ENCODE measurements at regions not wholly inside any gene's neighbourhood (a gene's known extent, or its start where the extent isn't known, plus 50 kb on each side); places are given as distances from the start of the nearest gene placed in this dataset.
"Not testable (repeated sequence)": the region's sequence is repeated elsewhere in the genome, so short reads cannot be mapped to it uniquely, and the experiment has no call there.

- H3K36me3 ChIP-seq (ENCODE audit: control insufficient read depth, insufficient read depth, low read length): no peaks in the 10 kb centered on the region
Measured at GRCh38 chr4:12375805-12376204, 947.1 kb upstream of the HS3ST1 start.

GRCh38 chr4:12365869-12366268, 937.2 kb upstream of the HS3ST1 start:
- not testable (repeated sequence) for H3K4me1 ChIP-seq (ENCODE audit: control insufficient read depth, insufficient read depth, low read length, poor library complexity, severe bottlenecking); H3K36me3 ChIP-seq (ENCODE audit: control insufficient read depth, insufficient read depth, low read length); H3K27ac ChIP-seq (ENCODE audit: insufficient read depth, low read length, poor library complexity, severe bottlenecking); H3K4me3 ChIP-seq (ENCODE audit: insufficient read depth, low read depth, low read length, poor library complexity, severe bottlenecking); H3K27me3 ChIP-seq (replicated peaks; ENCODE audit: control insufficient read depth, insufficient read depth, low read length, poor library complexity, severe bottlenecking); DNase-seq; H3K9me3 ChIP-seq (ENCODE audit: control insufficient read depth, low read length)

More at GRCh38 chr4:12375805-12376204, 947.1 kb upstream of the HS3ST1 start:
- Histone ChIP-seq H3K4me1 (ENCODE audit: control insufficient read depth, insufficient read depth, low read length, poor library complexity, severe bottlenecking) (no peaks in the 10 kb centered on the region), H3K27ac (ENCODE audit: insufficient read depth, low read length, poor library complexity, severe bottlenecking) (no peak overlapping the region), H3K27me3 (replicated peaks; ENCODE audit: control insufficient read depth, insufficient read depth, low read length, poor library complexity, severe bottlenecking) (no peaks in the 10 kb centered on the region), H3K4me3 (ENCODE audit: insufficient read depth, low read depth, low read length, poor library complexity, severe bottlenecking) (no peak overlapping the region), H3K9me3 (ENCODE audit: control insufficient read depth, low read length) (no peaks in the 10 kb centered on the region)
- no peak for DNase-seq

DNA sequence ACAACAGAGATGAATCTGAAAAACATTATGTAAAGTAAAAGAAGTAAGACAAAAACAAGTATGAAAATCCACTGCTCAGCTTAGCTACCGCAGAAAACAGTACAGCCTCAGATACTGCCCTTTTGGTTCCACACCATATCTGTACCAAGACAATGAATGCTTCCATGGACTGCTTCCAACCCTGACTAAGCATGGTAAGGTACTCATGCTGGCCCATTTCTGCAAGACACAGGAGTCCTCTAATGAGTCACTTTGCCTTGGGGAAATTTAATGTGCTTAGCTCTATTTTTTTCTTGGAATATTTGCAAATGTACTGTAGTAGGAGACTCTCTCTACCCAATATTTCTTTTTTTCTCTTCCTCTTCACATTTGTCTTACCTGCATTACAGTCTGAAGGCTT, 931.7 kb upstream of the HS3ST1 start:
- DNase-seq: no peak
- no peaks in the 10 kb centered on the region for H3K27me3 ChIP-seq (replicated peaks; ENCODE audit: control insufficient read depth, insufficient read depth, low read length, poor library complexity, severe bottlenecking)
- H3K9me3 ChIP-seq (ENCODE audit: control insufficient read depth, low read length): no peaks in the 10 kb centered on the region
- no peaks in the 10 kb centered on the region for H3K4me1 ChIP-seq (ENCODE audit: control insufficient read depth, insufficient read depth, low read length, poor library complexity, severe bottlenecking)
- H3K36me3 ChIP-seq (ENCODE audit: control insufficient read depth, insufficient read depth, low read length): no peaks in the 10 kb centered on the region
- no peak overlapping the region for H3K27ac ChIP-seq (ENCODE audit: insufficient read depth, low read length, poor library complexity, severe bottlenecking)
- no peak overlapping the region for H3K4me3 ChIP-seq (ENCODE audit: insufficient read depth, low read depth, low read length, poor library complexity, severe bottlenecking)

DNA sequence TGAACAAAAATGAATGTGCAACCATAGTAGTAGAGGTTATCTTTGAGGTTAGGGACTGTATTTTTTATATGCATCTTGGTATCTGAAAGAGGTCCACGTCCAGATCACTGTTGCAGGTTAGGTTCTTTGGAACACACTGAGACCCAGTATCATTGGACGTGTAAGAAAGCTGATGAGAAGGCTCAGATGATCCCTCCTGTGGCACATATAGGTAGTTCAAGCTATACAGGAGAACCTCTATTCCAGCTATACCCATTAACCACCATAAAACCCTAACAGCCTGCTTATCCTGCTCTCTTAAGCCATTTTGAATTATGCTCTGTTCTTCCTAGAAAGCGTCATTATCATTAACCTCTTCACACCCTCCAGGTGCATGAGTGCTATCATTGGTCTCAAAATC, 930.7 kb upstream of the HS3ST1 start:
- H3K27ac ChIP-seq (ENCODE audit: insufficient read depth, low read length, poor library complexity, severe bottlenecking): no peak overlapping the region
- DNase-seq: no peak
- H3K27me3 ChIP-seq (replicated peaks; ENCODE audit: control insufficient read depth, insufficient read depth, low read length, poor library complexity, severe bottlenecking): no peaks in the 10 kb centered on the region
- no peak overlapping the region for H3K4me3 ChIP-seq (ENCODE audit: insufficient read depth, low read depth, low read length, poor library complexity, severe bottlenecking)
- H3K36me3 ChIP-seq (ENCODE audit: control insufficient read depth, insufficient read depth, low read length): no peaks in the 10 kb centered on the region
- no peaks in the 10 kb centered on the region for H3K9me3 ChIP-seq (ENCODE audit: control insufficient read depth, low read length)
- no peaks in the 10 kb centered on the region for H3K4me1 ChIP-seq (ENCODE audit: control insufficient read depth, insufficient read depth, low read length, poor library complexity, severe bottlenecking)

- H3K4me1 ChIP-seq (ENCODE audit: control insufficient read depth, insufficient read depth, low read length, poor library complexity, severe bottlenecking); H3K36me3 ChIP-seq (ENCODE audit: control insufficient read depth, insufficient read depth, low read length); H3K9me3 ChIP-seq (ENCODE audit: control insufficient read depth, low read length); DNase-seq; H3K4me3 ChIP-seq (ENCODE audit: insufficient read depth, low read depth, low read length, poor library complexity, severe bottlenecking); H3K27me3 ChIP-seq (replicated peaks; ENCODE audit: control insufficient read depth, insufficient read depth, low read length, poor library complexity, severe bottlenecking); H3K27ac ChIP-seq (ENCODE audit: insufficient read depth, low read length, poor library complexity, severe bottlenecking): not testable (repeated sequence)
Measured at GRCh38 chr4:12333083-12333482, 904.4 kb upstream of the HS3ST1 start.

GRCh38 chr4:12324965-12325364, 896.3 kb upstream of the HS3ST1 start:
- DNase-seq: no peak
- Histone ChIP-seq H3K27ac (ENCODE audit: insufficient read depth, low read length, poor library complexity, severe bottlenecking) (no peak overlapping the region), H3K36me3 (ENCODE audit: control insufficient read depth, insufficient read depth, low read length) (no peaks in the 10 kb centered on the region), H3K9me3 (ENCODE audit: control insufficient read depth, low read length) (no peaks in the 10 kb centered on the region), H3K4me1 (ENCODE audit: control insufficient read depth, insufficient read depth, low read length, poor library complexity, severe bottlenecking) (no peaks in the 10 kb centered on the region), H3K4me3 (ENCODE audit: insufficient read depth, low read depth, low read length, poor library complexity, severe bottlenecking) (no peak overlapping the region), H3K27me3 (replicated peaks; ENCODE audit: control insufficient read depth, insufficient read depth, low read length, poor library complexity, severe bottlenecking) (no peaks in the 10 kb centered on the region)

DNA sequence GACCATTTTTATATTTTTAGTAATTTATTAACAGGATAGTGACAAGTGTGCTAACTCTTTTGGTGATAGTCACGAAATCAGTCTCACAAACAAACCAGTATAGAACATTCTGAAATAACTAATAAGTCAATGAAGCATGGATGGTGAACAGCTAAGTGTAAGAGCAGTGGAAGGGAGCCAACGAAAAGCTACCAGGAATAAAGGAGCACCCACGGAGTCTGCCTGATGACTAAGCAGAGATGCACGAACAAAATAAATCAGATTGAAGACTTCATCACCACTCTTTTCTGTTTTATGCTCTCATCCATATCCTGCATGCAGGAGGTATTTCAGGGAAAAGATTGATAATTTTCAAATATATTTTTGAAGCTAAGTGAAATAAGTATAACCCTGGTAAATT, 891.1 kb upstream of the HS3ST1 start:
- no peaks in the 10 kb centered on the region for H3K4me1 ChIP-seq (ENCODE audit: control insufficient read depth, insufficient read depth, low read length, poor library complexity, severe bottlenecking)
- no peaks in the 10 kb centered on the region for H3K27me3 ChIP-seq (replicated peaks; ENCODE audit: control insufficient read depth, insufficient read depth, low read length, poor library complexity, severe bottlenecking)

DNA sequence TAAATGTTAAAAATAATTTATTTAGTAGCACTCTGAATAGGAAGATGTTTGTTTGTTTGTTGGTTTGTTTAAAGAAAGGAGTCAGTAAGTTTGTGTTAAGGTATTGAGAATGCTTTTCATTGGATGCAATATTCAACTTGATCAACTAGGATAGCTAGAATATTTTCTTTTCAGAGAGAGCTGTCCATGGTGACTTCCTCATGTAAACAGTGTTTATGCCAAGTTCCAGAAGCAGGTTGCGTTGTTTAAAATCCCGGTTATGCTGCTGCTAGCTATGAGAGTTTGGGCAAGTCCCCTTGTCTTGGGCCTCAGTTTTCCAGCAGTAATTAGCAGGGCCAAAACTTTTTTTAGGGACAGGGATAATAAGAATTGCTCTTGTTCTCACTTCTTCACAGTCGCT, 876.2 kb upstream of the HS3ST1 start:
- H3K27me3 ChIP-seq (replicated peaks; ENCODE audit: control insufficient read depth, insufficient read depth, low read length, poor library complexity, severe bottlenecking): no peaks in the 10 kb centered on the region
- no peak overlapping the region for H3K27ac ChIP-seq (ENCODE audit: insufficient read depth, low read length, poor library complexity, severe bottlenecking)
- H3K36me3 ChIP-seq (ENCODE audit: control insufficient read depth, insufficient read depth, low read length): no peaks in the 10 kb centered on the region
- no peaks in the 10 kb centered on the region for H3K9me3 ChIP-seq (ENCODE audit: control insufficient read depth, low read length)
- H3K4me1 ChIP-seq (ENCODE audit: control insufficient read depth, insufficient read depth, low read length, poor library complexity, severe bottlenecking): no peaks in the 10 kb centered on the region
- no peak overlapping the region for H3K4me3 ChIP-seq (ENCODE audit: insufficient read depth, low read depth, low read length, poor library complexity, severe bottlenecking)
- no peak for DNase-seq

More for the DNA sequence above, 891.1 kb upstream of the HS3ST1 start:
- no peak overlapping the region for H3K4me3 ChIP-seq (ENCODE audit: insufficient read depth, low read depth, low read length, poor library complexity, severe bottlenecking)
- H3K27ac ChIP-seq (ENCODE audit: insufficient read depth, low read length, poor library complexity, severe bottlenecking): no peak overlapping the region
- no peak for DNase-seq
- H3K9me3 ChIP-seq (ENCODE audit: control insufficient read depth, low read length): no peaks in the 10 kb centered on the region
- H3K36me3 ChIP-seq (ENCODE audit: control insufficient read depth, insufficient read depth, low read length): no peaks in the 10 kb centered on the region

- H3K4me3 ChIP-seq (ENCODE audit: insufficient read depth, low read depth, low read length, poor library complexity, severe bottlenecking): no peak overlapping the region
- H3K36me3 ChIP-seq (ENCODE audit: control insufficient read depth, insufficient read depth, low read length): no peaks in the 10 kb centered on the region
- no peak overlapping the region for H3K27ac ChIP-seq (ENCODE audit: insufficient read depth, low read length, poor library complexity, severe bottlenecking)
- DNase-seq: no peak
- no peaks in the 10 kb centered on the region for H3K27me3 ChIP-seq (replicated peaks; ENCODE audit: control insufficient read depth, insufficient read depth, low read length, poor library complexity, severe bottlenecking)
- H3K4me1 ChIP-seq (ENCODE audit: control insufficient read depth, insufficient read depth, low read length, poor library complexity, severe bottlenecking): no peaks in the 10 kb centered on the region
- H3K9me3 ChIP-seq (ENCODE audit: control insufficient read depth, low read length): no peaks in the 10 kb centered on the region
Measured at GRCh38 chr4:12296366-12296765, 867.7 kb upstream of the HS3ST1 start.

DNA sequence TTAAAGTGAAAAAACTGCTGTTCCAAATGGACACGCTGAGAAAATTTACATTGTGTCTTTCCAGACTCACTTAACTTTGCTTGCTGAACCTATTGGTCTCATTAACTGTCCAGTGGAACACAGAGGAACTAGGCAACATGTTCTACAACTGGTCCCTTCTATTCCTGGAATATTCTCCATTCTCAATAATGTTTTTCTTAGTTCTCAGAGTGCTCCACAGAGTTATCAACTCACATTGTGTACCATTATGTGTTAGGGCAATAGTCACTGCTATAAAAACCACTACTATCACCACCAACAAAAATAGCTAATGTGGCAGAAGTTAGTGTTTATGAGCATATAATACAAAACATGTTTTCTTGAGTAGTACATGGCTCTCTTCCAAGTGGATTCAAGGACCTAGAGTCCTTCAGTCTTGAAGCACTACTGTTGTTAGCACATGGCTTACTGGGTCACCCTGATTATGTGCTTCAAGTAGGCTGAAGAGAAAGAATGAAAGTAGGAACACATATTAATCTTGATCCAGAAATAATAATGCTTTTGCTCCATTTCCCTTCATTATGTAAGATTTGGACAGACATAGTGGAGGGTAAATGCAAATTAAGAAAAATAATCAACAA, 865.3 kb upstream of the HS3ST1 start:
- no peak for DNase-seq
- no peaks in the 10 kb centered on the region for H3K9me3 ChIP-seq (ENCODE audit: control insufficient read depth, low read length)
- no peak overlapping the region for H3K4me3 ChIP-seq (ENCODE audit: insufficient read depth, low read depth, low read length, poor library complexity, severe bottlenecking)
- H3K27ac ChIP-seq (ENCODE audit: insufficient read depth, low read length, poor library complexity, severe bottlenecking): no peak overlapping the region
- no peaks in the 10 kb centered on the region for H3K27me3 ChIP-seq (replicated peaks; ENCODE audit: control insufficient read depth, insufficient read depth, low read length, poor library complexity, severe bottlenecking)
- H3K36me3 ChIP-seq (ENCODE audit: control insufficient read depth, insufficient read depth, low read length): no peaks in the 10 kb centered on the region
- no peaks in the 10 kb centered on the region for H3K4me1 ChIP-seq (ENCODE audit: control insufficient read depth, insufficient read depth, low read length, poor library complexity, severe bottlenecking)

All from effector memory CD4-positive, alpha-beta T cell (primary cell).